ENCODE measurements at regions not wholly inside any gene's neighbourhood (a gene's known extent, or its start where the extent isn't known, plus 50 kb on each side); places are given as distances from the start of the nearest gene placed in this dataset.

- no peak for DNase-seq (ENCODE audit: low read depth)
These were observed 532.7 kb upstream of the POU3F3 start for GRCh38 chr2:104321116-104321795.

GRCh38 chr2:104321796-104322349, 532.0 kb upstream of the POU3F3 start:
- no peak for DNase-seq (ENCODE audit: low read depth)

- no peak for DNase-seq (ENCODE audit: low read depth)
These were observed 521.2 kb upstream of the POU3F3 start for GRCh38 chr2:104332731-104333130.

- no peak for DNase-seq (ENCODE audit: low read depth)
These were observed 516.0 kb upstream of the POU3F3 start for GRCh38 chr2:104337869-104338268.

GRCh38 chr2:104340162-104340561, 513.8 kb upstream of the POU3F3 start:
- DNase-seq (ENCODE audit: low read depth) = no peak

GRCh38 chr2:104340879-104341828, 512.8 kb upstream of the POU3F3 start:
- DNase-seq (ENCODE audit: low read depth) = no peak

GRCh38 chr2:104344306-104344705, 509.6 kb upstream of the POU3F3 start:
- no peak for DNase-seq (ENCODE audit: low read depth)

GRCh38 chr2:104344985-104345384, 508.9 kb upstream of the POU3F3 start:
- no peak for DNase-seq (ENCODE audit: low read depth)

- no peak for DNase-seq (ENCODE audit: low read depth)
These were observed 495.8 kb upstream of the POU3F3 start for GRCh38 chr2:104358122-104358521.

- DNase-seq (ENCODE audit: low read depth) = no peak
These were observed 492.5 kb upstream of the POU3F3 start for GRCh38 chr2:104361414-104361813.

- no peak for DNase-seq (ENCODE audit: low read depth)
These were observed 485.8 kb upstream of the POU3F3 start for GRCh38 chr2:104368089-104368488.

GRCh38 chr2:104371087-104371781, 482.7 kb upstream of the POU3F3 start:
- DNase-seq (ENCODE audit: low read depth) = no peak

- no peak for DNase-seq (ENCODE audit: low read depth)
These were observed 478.7 kb upstream of the POU3F3 start for GRCh38 chr2:104375206-104375605.

GRCh38 chr2:104378853-104379374, 475.0 kb upstream of the POU3F3 start:
- no peak for DNase-seq (ENCODE audit: low read depth)

- DNase-seq (ENCODE audit: low read depth) = no peak
These were observed 469.0 kb upstream of the POU3F3 start for GRCh38 chr2:104384961-104385360.

- DNase-seq (ENCODE audit: low read depth) = no peak
These were observed 468.2 kb upstream of the POU3F3 start for GRCh38 chr2:104385743-104386142.

GRCh38 chr2:104388296-104388695, 465.6 kb upstream of the POU3F3 start:
- no peak for DNase-seq (ENCODE audit: low read depth)

GRCh38 chr2:104402825-104403224, 451.1 kb upstream of the POU3F3 start:
- DNase-seq (ENCODE audit: low read depth) = no peak

GRCh38 chr2:104404526-104404925, 449.4 kb upstream of the POU3F3 start:
- no peak for DNase-seq (ENCODE audit: low read depth)

- no peak for DNase-seq (ENCODE audit: low read depth)
These were observed 448.3 kb upstream of the POU3F3 start for GRCh38 chr2:104405623-104406022.

- no peak for DNase-seq (ENCODE audit: low read depth)
These were observed 447.6 kb upstream of the POU3F3 start for GRCh38 chr2:104406261-104406726.

GRCh38 chr2:104407641-104408040, 446.3 kb upstream of the POU3F3 start:
- DNase-seq (ENCODE audit: low read depth) = no peak
